ENCODE measurements at regions not wholly inside any gene's neighbourhood (a gene's known extent, or its start where the extent isn't known, plus 50 kb on each side); places are given as distances from the start of the nearest gene placed in this dataset.
"Not testable (repeated sequence)": the region's sequence is repeated elsewhere in the genome, so short reads cannot be mapped to it uniquely, and the experiment has no call there.

- no peak for DNase-seq
Observed at GRCh38 chr15:95724908-95725633, 605.4 kb upstream of the NR2F2 start.

DNA sequence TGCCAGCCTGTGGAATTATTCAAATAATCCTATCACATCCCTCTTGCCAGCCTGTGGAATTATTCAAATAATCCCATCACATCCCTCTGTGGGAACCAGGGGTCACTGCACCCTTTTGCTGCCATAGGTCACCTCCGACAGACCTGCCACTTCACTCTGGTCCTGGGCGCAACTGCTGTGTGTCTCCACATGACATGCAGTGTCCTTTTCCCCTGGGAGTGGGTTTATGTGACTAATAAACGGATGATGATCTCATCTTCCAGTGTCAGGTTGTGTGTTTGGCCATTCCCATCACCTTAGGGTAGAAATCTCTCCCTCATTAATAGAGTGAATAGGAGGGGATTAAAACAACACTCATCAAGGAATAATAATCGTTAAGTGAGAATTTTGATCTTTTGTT is 603.6 kb upstream of the NR2F2 start:
- no peak for DNase-seq

DNA sequence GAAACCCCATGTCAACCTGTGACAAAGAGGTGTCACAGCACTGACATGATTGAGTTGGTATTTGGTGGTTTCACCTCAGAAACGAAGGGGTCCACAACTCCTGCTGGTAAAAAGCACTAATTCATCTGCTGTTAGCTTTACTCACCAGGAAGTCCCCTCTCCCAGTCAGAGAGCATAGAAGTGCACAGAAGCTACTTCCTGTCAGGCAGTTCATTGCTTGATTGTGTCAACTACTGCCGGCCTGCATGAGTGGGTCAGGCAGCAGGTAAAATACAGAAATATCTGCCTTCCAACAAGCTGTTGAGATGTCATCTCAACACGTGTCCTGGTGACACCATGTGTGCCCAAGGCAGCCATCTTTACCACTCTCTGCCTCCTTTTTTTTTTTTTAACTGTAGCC is 596.6 kb upstream of the NR2F2 start:
- DNase-seq = no peak

GRCh38 chr15:95734422-95735316 is 595.8 kb upstream of the NR2F2 start:
- no peak for DNase-seq

- no peak for DNase-seq
Observed at GRCh38 chr15:95737060-95737459, 593.4 kb upstream of the NR2F2 start.

DNA sequence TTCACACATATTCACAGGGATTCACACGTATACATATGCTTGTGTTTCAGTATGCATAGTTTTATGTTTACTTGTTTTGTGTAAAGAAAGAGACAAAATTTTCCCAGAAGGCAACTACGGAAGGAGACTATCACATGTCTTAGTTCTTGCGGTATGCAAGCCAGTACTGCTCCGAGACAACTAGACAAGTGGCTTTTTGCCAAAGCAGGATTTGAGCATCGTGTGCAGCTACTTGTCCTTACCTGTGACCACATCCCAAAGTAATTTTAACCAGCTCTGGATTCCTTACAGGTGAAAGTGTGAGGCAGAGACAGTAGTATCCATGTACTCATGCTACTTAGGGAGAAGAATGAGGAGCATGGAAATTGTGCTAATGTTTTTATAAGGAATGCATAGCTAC is 591.4 kb upstream of the NR2F2 start:
- DNase-seq = no peak

DNA sequence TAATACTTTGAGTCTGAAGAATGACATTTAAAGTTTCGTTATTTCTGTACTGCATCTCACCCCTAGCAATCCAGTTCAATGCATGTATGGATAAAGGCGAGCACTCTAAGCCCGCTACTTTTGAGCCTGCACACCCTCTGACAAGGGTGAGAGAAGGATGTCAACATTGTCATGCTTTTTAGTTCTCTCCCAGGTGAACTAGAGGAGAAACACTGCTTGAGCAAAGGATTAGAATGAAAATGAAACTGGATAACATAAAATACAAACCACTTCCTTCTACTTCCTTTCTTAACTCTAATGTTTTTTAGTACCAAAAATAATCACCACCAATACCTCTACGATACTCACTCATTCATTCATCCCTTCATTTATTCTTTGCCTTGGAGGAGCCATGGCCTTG is 588.7 kb upstream of the NR2F2 start:
- no peak for DNase-seq

- no peak for DNase-seq
Observed at GRCh38 chr15:95742256-95742655, 588.2 kb upstream of the NR2F2 start.

DNA sequence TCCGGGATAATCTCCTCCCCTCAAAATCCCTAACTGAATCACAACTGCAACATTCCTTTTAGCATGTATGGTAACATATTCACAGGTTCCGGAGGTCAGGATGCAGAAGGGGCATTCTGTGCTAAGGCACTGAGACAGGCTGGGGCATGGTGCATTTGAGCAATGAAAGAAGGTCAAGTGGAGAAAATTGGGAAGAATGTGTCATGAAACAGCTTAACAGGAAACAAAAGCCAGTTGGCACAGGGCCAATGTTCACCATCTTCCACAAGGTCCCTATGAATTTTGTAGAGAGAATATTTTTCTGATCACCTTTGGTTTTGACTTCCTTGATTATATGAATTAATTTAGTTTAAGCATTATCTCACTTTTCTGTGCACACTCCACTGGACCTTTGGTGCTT is 587.7 kb upstream of the NR2F2 start:
- DNase-seq = no peak

- no peak for DNase-seq
Observed at GRCh38 chr15:95757171-95757570, 573.3 kb upstream of the NR2F2 start.

GRCh38 chr15:95758451-95758850 is 572.0 kb upstream of the NR2F2 start:
- no peak for DNase-seq

GRCh38 chr15:95758851-95759250 is 571.6 kb upstream of the NR2F2 start:
- no peak for DNase-seq

- DNase-seq = no peak
Observed at GRCh38 chr15:95760508-95760907, 570.0 kb upstream of the NR2F2 start.

- no peak for DNase-seq
Observed at GRCh38 chr15:95761501-95762165, 568.9 kb upstream of the NR2F2 start.

DNA sequence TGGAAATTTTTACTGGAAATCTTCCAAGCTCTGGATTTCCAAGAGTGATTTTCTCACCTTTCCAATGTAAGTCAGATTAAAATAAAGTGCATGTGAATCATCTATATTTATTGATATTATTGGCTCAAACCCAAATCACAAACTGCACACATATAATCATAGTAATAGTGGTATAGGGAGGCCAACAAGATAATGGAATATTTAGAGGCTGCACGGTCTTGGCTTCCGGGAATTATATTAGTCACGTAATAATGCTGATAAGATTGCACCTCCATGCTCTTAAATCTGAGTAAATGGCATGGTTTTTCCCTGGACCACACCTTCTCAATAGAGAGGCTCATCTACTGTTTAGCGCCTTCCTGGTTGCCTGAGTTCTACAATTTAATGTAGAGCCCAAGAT is 567.1 kb upstream of the NR2F2 start:
- no peak for DNase-seq

- no peak for DNase-seq
Observed at GRCh38 chr15:95765161-95765560, 565.3 kb upstream of the NR2F2 start.

GRCh38 chr15:95770196-95770595 is 560.3 kb upstream of the NR2F2 start:
- no peak for DNase-seq

DNA sequence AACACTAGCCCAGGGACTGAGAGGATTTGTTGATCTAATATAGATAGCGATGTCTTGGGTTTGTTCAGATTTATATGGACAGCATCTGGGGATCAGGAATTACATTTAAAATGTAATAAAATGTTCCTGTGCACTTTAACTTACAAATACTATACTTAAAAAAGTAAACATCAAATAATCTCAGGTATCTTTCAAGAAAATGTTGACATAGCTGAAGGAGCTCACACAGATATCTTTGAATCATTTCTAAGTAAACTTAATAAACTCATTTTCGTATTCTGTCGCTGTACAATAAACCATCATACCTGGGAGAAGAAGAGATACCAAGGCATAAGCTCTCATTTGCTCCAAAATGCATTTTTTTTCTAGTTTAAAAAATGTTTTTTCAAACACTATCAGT is 557.5 kb upstream of the NR2F2 start:
- no peak for DNase-seq

DNA sequence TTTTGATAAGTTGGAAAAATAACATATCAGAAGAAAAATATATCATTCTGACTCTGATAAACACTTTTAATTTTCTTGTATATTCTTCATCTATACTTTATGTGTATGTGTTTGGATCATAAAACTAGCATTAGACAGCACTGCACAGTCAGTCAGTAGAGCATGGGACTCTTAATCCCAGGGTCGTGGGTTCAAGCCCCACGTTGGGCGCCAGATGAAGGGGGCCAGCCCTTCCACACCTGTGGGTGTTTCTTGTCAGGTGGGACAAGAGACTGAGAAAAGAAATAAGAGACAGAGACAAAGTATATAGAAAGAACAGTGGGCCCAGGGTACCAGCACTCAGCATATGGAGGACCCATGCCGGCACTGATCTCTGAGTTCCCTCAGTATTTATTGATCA is 546.0 kb upstream of the NR2F2 start:
- DNase-seq = no peak

DNA sequence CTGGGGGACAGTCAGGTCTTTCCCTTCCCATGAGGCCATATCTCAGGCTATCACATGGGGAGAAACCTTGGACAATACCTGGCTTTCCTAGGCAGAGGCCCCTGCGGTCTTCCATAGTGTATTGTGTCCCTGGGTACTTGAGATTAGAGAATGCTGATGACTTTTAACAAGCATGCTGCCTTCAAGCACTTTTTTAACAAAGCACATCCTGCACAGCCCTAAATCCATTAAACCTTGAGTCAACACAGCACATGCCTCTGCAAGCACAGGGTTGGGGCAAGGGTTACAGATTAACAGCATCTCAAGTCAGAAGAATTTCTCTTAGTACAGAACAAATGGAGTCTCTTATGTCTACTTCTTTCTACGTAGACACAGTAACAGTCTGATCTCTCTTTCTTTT is 545.2 kb upstream of the NR2F2 start:
- not testable (repeated sequence) for DNase-seq

GRCh38 chr15:95793231-95793630 is 537.3 kb upstream of the NR2F2 start:
- DNase-seq = no peak

- DNase-seq = no peak
Observed at GRCh38 chr15:95795386-95795785, 535.1 kb upstream of the NR2F2 start.

DNA sequence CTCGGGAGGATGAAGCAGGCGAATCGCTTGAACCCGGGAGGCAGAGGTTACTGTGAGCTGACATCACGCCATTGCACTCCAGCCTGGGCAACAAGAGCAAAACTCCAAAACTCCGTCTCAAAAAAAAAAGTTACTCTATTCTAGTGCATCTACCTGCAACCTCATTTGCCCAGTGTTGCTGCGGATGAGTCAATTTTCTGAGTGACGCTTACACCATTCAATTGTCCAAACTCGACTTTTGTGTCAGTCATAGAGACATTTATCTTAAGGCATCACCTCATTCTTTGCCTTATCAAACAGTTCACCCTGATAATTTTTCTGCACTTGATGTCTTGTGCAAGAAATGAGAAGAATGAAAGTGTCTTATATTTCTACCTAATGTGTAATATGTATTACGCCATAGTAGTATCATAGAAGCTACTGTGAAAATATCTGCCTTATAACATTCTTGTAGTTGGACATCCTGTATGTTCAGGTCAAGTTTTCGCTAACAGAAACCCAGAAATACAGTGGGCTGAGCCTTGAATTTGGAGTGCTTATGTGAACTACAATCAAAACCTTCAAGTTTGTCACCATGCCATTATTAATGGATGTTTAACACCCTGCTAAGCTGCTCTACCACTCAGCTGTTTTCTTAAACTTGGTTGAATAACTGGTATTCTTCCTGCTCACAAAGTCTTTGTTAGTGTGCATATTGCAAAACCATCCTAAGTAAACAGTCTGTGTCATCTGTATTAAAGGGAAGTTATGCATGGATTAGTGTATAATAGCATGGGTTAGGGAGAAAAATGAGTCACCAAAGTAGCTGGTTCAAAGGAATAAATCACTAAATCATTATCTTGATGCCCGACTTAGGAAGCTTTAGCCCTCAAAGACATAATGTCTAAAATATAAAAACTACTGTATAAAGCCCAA is 531.0 kb upstream of the NR2F2 start:
- DNase-seq = no peak
